PC-9 (cell line): ENCODE measurements at regions not wholly inside any gene's neighbourhood (a gene's known extent, or its start where the extent isn't known, plus 50 kb on each side); places are given as distances from the start of the nearest gene placed in this dataset.

Experiments
- BruUV-seq: library from RNA; stranded (reverse); fragments of 400-500 nt; replicated peaks from 2 replicates; lab custom pipeline; 2021; lab: Mats Ljungman, UMichigan
- CTCF ChIA-PET: fragments of 300-600 bp; sonication (Branson Sonifier 250); formaldehyde crosslinking; loops from one replicate; lab custom pipeline; 2022; ENCODE audit warnings: antibody characterized with exemption; lab: Charles Lee
- POLR2A ChIA-PET: fragments of 300-600 bp; sonication (Branson Sonifier 250); formaldehyde crosslinking; loops from one replicate; lab custom pipeline; 2022; ENCODE audit warnings: antibody characterized with exemption; ENCODE audit not compliant: unreplicated experiment; lab: Charles Lee
- DNase-seq, 2 experiments: peaks; one replicate each; pipeline versions ENCODE4 v3.0.0 to v3.0.0-alpha.2; 2015 to 2022; ENCODE audit warnings: mixed read lengths in 1 of 2
- H2AFZ ChIP-seq: fragments of 200-600 bp; sonication (generic); 2 replicates; pipeline ENCODE4 v1.8.1; 2017; ENCODE audit warnings: antibody characterized with exemption
- H3F3A ChIP-seq: fragments of 200-600 bp; sonication (generic); 2 replicates; pipeline ENCODE4 v1.8.1; 2017; ENCODE audit warnings: antibody characterized with exemption, mild to moderate bottlenecking, low read depth; ENCODE audit not compliant: insufficient read depth
- H3K27ac ChIP-seq: fragments of 200-600 bp; sonication (generic); 2 replicates; pipeline ENCODE4 v1.6.1; 2016; ENCODE audit warnings: mixed run types
- H3K27me3 ChIP-seq: fragments of 200-600 bp; sonication (generic); 2 replicates; pipeline ENCODE4 v1.6.1; 2016; ENCODE audit warnings: low read depth, mixed run types; ENCODE audit not compliant: insufficient read depth
- H3K36me3 ChIP-seq: fragments of 200-600 bp; sonication (generic); 2 replicates; pipeline ENCODE4 v1.6.1; 2016; ENCODE audit warnings: low read depth, mixed run types
- H3K4me1 ChIP-seq: fragments of 200-600 bp; sonication (generic); replicated peaks from 2 replicates; pipeline ENCODE4 v1.6.1; 2016; ENCODE audit warnings: mixed run types; ENCODE audit not compliant: insufficient read depth
- H3K4me2 ChIP-seq: fragments of 200-600 bp; sonication (generic); 2 replicates; pipeline ENCODE4 v1.6.1; 2017; ENCODE audit warnings: mixed run types
- H3K4me3 ChIP-seq: fragments of 200-600 bp; sonication (generic); 2 replicates; pipeline ENCODE4 v1.6.1; 2016; ENCODE audit warnings: mixed run types
- H3K79me2 ChIP-seq: fragments of 200-600 bp; sonication (generic); 2 replicates; pipeline ENCODE4 v1.6.1; 2017; ENCODE audit warnings: low read depth, mixed run types
- H3K9me2 ChIP-seq: fragments of 200-600 bp; sonication (generic); 2 replicates; pipeline ENCODE4 v1.8.1; 2017; ENCODE audit warnings: mild to moderate bottlenecking; ENCODE audit not compliant: insufficient read depth
- H3K9me3 ChIP-seq: fragments of 200-600 bp; sonication (generic); 2 replicates; pipeline ENCODE4 v1.8.1; 2016; ENCODE audit warnings: low read depth; ENCODE audit not compliant: insufficient read depth
- H4K20me1 ChIP-seq: fragments of 200-600 bp; sonication (generic); 2 replicates; pipeline ENCODE4 v1.8.1; 2017; ENCODE audit not compliant: insufficient read depth
- EZH2 ChIP-seq: fragments of 200-600 bp; sonication (generic); IDR thresholded peaks from 2 replicates; pipeline ENCODE4 v1.8.0; 2017; ENCODE audit warnings: antibody characterized with exemption, low read depth
- intact Hi-C: fragments of 100-400 bp; cut with micrococcal nuclease; formaldehyde crosslinking; loops from one replicate; pipeline ENCODE4 v1.10.0; 2022; ENCODE audit not compliant: unreplicated experiment
- TF ChIP-seq, protein P1 (sequence below): fragments of 200-600 bp; sonication (generic); conservative IDR thresholded peaks from 2 replicates; pipeline ENCODE4 v1.6.1; 2017; ENCODE audit warnings: mixed run types, antibody characterized with exemption, mild to moderate bottlenecking, moderate library complexity

DNA sequence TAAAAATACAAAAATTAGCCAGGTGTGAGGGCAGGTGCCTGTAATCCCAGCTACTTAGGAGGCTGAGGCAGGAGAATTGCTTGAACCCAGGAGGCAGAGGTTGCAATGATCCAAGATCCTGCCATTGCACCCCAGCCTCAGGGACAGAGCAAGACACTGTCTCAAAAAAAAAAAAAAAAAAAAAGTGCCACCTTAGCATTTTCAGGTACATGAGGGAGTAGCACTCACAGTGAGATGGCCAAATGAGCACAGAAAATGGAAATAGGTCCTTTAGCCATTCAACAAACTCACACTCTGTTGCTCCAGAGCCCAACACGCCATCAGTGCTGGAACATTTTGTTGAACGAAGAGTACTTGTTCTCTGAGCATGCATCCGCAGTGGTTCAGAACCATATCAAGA is 75.2 kb upstream of the MYL2 start:
- no peak overlapping the region for H3K27ac ChIP-seq
- H3K9me2 ChIP-seq = no peaks in the 10 kb centered on the region
- H3K9me3 ChIP-seq = no peaks in the 10 kb centered on the region
- H3K4me2 ChIP-seq = no peak overlapping the region
- no peaks in the 10 kb centered on the region for H3K79me2 ChIP-seq
- peaks cover 44% of the 10 kb centered on the region for H3K27me3 ChIP-seq
- no TSS peak for BruUV-seq
- H2AFZ ChIP-seq = no peak overlapping the region
- H3F3A ChIP-seq = no peaks in the 10 kb centered on the region
- no peaks in the 10 kb centered on the region for H3K36me3 ChIP-seq
- DNase-seq = no peak
- H4K20me1 ChIP-seq = no peaks in the 10 kb centered on the region
- no peak for TF ChIP-seq EZH2
- TF ChIP-seq, protein P1, sequence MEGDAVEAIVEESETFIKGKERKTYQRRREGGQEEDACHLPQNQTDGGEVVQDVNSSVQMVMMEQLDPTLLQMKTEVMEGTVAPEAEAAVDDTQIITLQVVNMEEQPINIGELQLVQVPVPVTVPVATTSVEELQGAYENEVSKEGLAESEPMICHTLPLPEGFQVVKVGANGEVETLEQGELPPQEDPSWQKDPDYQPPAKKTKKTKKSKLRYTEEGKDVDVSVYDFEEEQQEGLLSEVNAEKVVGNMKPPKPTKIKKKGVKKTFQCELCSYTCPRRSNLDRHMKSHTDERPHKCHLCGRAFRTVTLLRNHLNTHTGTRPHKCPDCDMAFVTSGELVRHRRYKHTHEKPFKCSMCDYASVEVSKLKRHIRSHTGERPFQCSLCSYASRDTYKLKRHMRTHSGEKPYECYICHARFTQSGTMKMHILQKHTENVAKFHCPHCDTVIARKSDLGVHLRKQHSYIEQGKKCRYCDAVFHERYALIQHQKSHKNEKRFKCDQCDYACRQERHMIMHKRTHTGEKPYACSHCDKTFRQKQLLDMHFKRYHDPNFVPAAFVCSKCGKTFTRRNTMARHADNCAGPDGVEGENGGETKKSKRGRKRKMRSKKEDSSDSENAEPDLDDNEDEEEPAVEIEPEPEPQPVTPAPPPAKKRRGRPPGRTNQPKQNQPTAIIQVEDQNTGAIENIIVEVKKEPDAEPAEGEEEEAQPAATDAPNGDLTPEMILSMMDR = no peak
- intact Hi-C loops = no loop called here
- ChIA-PET CTCF (no interaction called here), POLR2A (no interaction called here)
- H3K4me3 ChIP-seq = no peak overlapping the region
- H3K4me1 ChIP-seq = no peaks in the 10 kb centered on the region

DNA sequence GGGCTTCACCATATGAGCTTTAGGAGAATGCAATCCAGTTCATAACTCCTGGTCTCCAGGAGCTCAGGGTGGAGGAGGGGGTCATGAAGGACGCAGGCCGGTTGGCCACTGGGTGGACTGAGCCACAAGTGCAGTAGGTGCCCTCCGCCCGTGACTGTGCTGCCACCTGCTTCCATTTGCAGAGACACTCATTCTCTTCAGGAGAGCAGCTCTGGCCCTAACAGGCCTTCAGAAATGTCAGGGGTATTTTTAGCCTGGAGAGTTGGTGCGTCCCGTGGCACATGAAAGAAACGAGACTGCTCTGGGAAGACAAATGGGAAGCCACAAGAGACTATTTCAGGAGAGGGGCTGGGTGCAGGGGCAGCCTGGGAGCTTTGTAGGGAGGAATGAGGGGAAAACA is 74.6 kb upstream of the MYL2 start:
- no peak overlapping the region for H3K4me2 ChIP-seq
- no peak for DNase-seq
- CTCF ChIA-PET = no interaction called here
- H3K4me1 ChIP-seq = no peaks in the 10 kb centered on the region
- no peaks in the 10 kb centered on the region for H3K9me3 ChIP-seq
- BruUV-seq = no TSS peak
- intact Hi-C loops = no loop called here
- peaks cover 49% of the 10 kb centered on the region for H3K27me3 ChIP-seq
- no peak overlapping the region for H2AFZ ChIP-seq
- no peaks in the 10 kb centered on the region for H3K36me3 ChIP-seq
- no peaks in the 10 kb centered on the region for H3K9me2 ChIP-seq
- POLR2A ChIA-PET = no interaction called here
- H4K20me1 ChIP-seq = no peaks in the 10 kb centered on the region
- H3F3A ChIP-seq = no peaks in the 10 kb centered on the region
- H3K27ac ChIP-seq = no peak overlapping the region
- H3K4me3 ChIP-seq = no peak overlapping the region
- TF ChIP-seq, protein P1 = no peak
- TF ChIP-seq EZH2 = no peak
- H3K79me2 ChIP-seq = no peaks in the 10 kb centered on the region

DNA sequence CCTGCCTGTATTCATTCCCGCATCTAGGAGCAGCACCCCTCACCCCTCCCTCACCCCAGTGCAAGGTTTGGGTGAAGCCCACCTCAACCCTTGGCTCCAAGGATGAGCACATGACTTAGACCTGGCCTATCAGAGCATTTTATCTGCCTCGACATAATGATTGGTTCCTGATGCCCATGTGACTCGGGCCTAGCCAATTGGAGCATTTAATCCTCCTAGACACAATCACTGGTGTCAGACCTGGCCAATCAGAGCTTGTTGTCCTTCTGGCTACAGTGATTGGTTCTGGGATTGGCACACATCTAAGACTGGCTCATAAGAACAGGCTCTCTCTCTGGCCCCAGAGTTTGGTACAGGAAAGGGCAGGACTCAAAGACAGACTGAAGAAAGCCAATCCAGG is 73.1 kb upstream of the MYL2 start:
- H3K36me3 ChIP-seq = no peaks in the 10 kb centered on the region
- H3K4me2 ChIP-seq = no peak overlapping the region
- no TSS peak for BruUV-seq
- H4K20me1 ChIP-seq = no peaks in the 10 kb centered on the region
- no peaks in the 10 kb centered on the region for H3K9me3 ChIP-seq
- H3K79me2 ChIP-seq = no peaks in the 10 kb centered on the region
- no peaks in the 10 kb centered on the region for H3K9me2 ChIP-seq
- POLR2A ChIA-PET = no interaction called here
- TF ChIP-seq, protein P1 = no peak
- TF ChIP-seq EZH2 = no peak
- intact Hi-C loops = no loop called here
- no peak overlapping the region for H3K4me3 ChIP-seq
- peaks cover 60% of the 10 kb centered on the region for H3K27me3 ChIP-seq
- no peaks in the 10 kb centered on the region for H3K4me1 ChIP-seq
- no peaks in the 10 kb centered on the region for H3F3A ChIP-seq
- no peak overlapping the region for H2AFZ ChIP-seq
- CTCF ChIA-PET = no interaction called here
- DNase-seq = no peak
- H3K27ac ChIP-seq = no peak overlapping the region
